ENCODE measurements at regions not wholly inside any gene's neighbourhood (a gene's known extent, or its start where the extent isn't known, plus 50 kb on each side); places are given as distances from the start of the nearest gene placed in this dataset.

GRCh38 chr6:23890543-23891227 is 235.3 kb upstream of the NRSN1 start:
- BruUV-seq (replicated peaks), result TSS peak; percentile 36
- Mint-ChIP-seq H3K27me3 (ENCODE audit: insufficient read depth, unreplicated experiment) (no peaks in the 10 kb centered on the region), H3K4me1 (ENCODE audit: insufficient read depth, unreplicated experiment) (peaks cover 18% of the 10 kb centered on the region), H3K27ac (ENCODE audit: low read depth, unreplicated experiment) (peak overlapping the region; percentile 91), H3K9me3 (ENCODE audit: unreplicated experiment) (peaks cover 6% of the 10 kb centered on the region), H3K4me3 (ENCODE audit: unreplicated experiment) (peak overlapping the region; percentile 60), H3K36me3 (ENCODE audit: insufficient read depth, unreplicated experiment) (no peaks in the 10 kb centered on the region)
- no peak for TF ChIP-seq CTCF (IDR thresholded peaks at IDR 0.05; ENCODE audit: unreplicated experiment)
- intact Hi-C loops (cut with micrococcal nuclease), result no loop called here
- POLR2A ChIA-PET, result interaction anchor here (0.6 kb wide), 1 partner anchor 694 kb away, joined by 4 read pairs; no protein-coding TSS in a partner anchor
- CTCF ChIA-PET, result interaction anchor here (0.7 to 1.0 kb wide), 2 partner anchors 11 to 68 kb away, joined by 4 read pairs; no protein-coding TSS in a partner anchor
- peak; percentile 86 for DNase-seq (ENCODE audit: unreplicated experiment)

GRCh38 chr6:23905133-23905815 is 220.7 kb upstream of the NRSN1 start:
- H3K27me3 Mint-ChIP-seq (ENCODE audit: insufficient read depth, unreplicated experiment), result no peaks in the 10 kb centered on the region
- no peak for DNase-seq (ENCODE audit: unreplicated experiment)
- no peaks in the 10 kb centered on the region for H3K36me3 Mint-ChIP-seq (ENCODE audit: insufficient read depth, unreplicated experiment)
- H3K9me3 Mint-ChIP-seq (ENCODE audit: unreplicated experiment), result no peaks in the 10 kb centered on the region
- H3K4me3 Mint-ChIP-seq (ENCODE audit: unreplicated experiment), result no peak overlapping the region
- ChIA-PET CTCF (no interaction called here), POLR2A (no interaction called here)
- no peaks in the 10 kb centered on the region for H3K4me1 Mint-ChIP-seq (ENCODE audit: insufficient read depth, unreplicated experiment)
- BruUV-seq (replicated peaks), result no TSS peak
- TF ChIP-seq CTCF (IDR thresholded peaks at IDR 0.05; ENCODE audit: unreplicated experiment), result no peak
- no peak overlapping the region for H3K27ac Mint-ChIP-seq (ENCODE audit: low read depth, unreplicated experiment)
- intact Hi-C loops (cut with micrococcal nuclease), result no loop called here

- no peak overlapping the region for H3K27ac Mint-ChIP-seq (ENCODE audit: low read depth, unreplicated experiment)
- no peak overlapping the region for H3K4me3 Mint-ChIP-seq (ENCODE audit: unreplicated experiment)
- no peak for DNase-seq (ENCODE audit: unreplicated experiment)
- intact Hi-C loops (cut with micrococcal nuclease), result no loop called here
- H3K36me3 Mint-ChIP-seq (ENCODE audit: insufficient read depth, unreplicated experiment), result no peaks in the 10 kb centered on the region
- H3K4me1 Mint-ChIP-seq (ENCODE audit: insufficient read depth, unreplicated experiment), result peaks cover 2% of the 10 kb centered on the region
- ChIA-PET POLR2A (interaction anchor here (0.9 kb wide), 1 partner anchor 12 kb away, joined by 3 read pairs; no protein-coding TSS in a partner anchor), CTCF (no interaction called here)
- BruUV-seq (replicated peaks), result no TSS peak
- no peak for TF ChIP-seq CTCF (IDR thresholded peaks at IDR 0.05; ENCODE audit: unreplicated experiment)
- no peaks in the 10 kb centered on the region for H3K27me3 Mint-ChIP-seq (ENCODE audit: insufficient read depth, unreplicated experiment)
- no peaks in the 10 kb centered on the region for H3K9me3 Mint-ChIP-seq (ENCODE audit: unreplicated experiment)
Observed at GRCh38 chr6:23910420-23910819, 215.6 kb upstream of the NRSN1 start.

- no peak for TF ChIP-seq CTCF (IDR thresholded peaks at IDR 0.05; ENCODE audit: unreplicated experiment)
- intact Hi-C loops (cut with micrococcal nuclease), result no loop called here
- no peak overlapping the region for H3K27ac Mint-ChIP-seq (ENCODE audit: low read depth, unreplicated experiment)
- no peaks in the 10 kb centered on the region for H3K4me1 Mint-ChIP-seq (ENCODE audit: insufficient read depth, unreplicated experiment)
- no TSS peak for BruUV-seq (replicated peaks)
- ChIA-PET POLR2A (no interaction called here), CTCF (interaction anchor here (0.6 kb wide), 1 partner anchor 36 kb away, joined by 4 read pairs; no protein-coding TSS in a partner anchor)
- H3K9me3 Mint-ChIP-seq (ENCODE audit: unreplicated experiment), result no peaks in the 10 kb centered on the region
- no peaks in the 10 kb centered on the region for H3K27me3 Mint-ChIP-seq (ENCODE audit: insufficient read depth, unreplicated experiment)
- H3K4me3 Mint-ChIP-seq (ENCODE audit: unreplicated experiment), result no peak overlapping the region
- DNase-seq (ENCODE audit: unreplicated experiment), result no peak
- peaks cover 6% of the 10 kb centered on the region for H3K36me3 Mint-ChIP-seq (ENCODE audit: insufficient read depth, unreplicated experiment)
Observed at GRCh38 chr6:23927935-23928334, 198.1 kb upstream of the NRSN1 start.
